ENCODE measurements at regions not wholly inside any gene's neighbourhood (a gene's known extent, or its start where the extent isn't known, plus 50 kb on each side); places are given as distances from the start of the nearest gene placed in this dataset.
"Not testable (repeated sequence)": the region's sequence is repeated elsewhere in the genome, so short reads cannot be mapped to it uniquely, and the experiment has no call there.

DNA sequence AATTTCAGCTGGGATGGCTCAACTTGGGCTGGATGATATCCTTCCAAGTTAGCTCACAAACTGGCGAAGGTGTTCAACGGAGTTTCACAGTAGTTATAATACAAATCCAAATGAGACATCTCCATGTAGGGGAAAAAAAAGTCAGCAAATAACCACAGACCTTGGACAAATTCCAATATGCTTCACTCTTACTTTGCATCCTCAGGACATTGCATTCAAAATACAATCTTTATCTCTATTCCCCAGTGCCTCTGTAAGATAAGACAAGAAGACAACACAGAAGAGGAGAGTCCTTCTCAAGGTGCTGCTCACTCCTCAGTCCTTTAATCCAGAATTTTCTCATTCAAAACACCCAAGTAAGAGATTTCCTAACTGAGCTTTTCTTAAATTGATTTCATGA is 1797.7 kb downstream of the MRPL39 start:
- no peak for DNase-seq

DNA sequence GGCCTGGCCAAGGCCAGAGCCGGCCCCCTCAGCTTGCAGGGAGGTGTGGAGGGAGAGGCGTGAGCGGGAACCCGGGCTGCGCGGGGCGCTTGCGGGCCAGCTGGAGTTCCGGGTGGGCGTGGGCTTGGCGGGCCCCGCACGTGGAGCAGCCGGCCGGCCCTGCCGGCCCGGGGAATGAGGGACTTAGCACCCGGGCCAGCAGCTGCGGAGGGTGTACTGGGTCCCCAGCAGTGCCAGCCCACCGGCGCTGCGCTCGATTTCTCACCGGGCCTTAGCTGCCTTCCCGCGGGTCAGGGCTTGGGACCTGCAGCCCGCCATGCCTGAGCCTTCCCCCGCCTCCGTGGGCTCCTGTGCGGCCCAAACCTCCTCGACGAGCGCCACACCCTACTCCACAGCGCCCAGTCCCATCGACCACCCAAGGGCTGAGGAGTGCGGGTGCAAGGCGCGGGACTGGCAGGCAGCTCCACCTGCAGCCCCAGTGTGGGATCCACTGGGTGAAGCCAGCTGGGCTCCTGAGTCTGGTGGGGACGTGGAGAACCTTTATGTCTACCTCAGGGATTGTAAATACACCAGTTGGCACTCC is 1800.2 kb downstream of the MRPL39 start:
- not testable (repeated sequence) for DNase-seq

DNA sequence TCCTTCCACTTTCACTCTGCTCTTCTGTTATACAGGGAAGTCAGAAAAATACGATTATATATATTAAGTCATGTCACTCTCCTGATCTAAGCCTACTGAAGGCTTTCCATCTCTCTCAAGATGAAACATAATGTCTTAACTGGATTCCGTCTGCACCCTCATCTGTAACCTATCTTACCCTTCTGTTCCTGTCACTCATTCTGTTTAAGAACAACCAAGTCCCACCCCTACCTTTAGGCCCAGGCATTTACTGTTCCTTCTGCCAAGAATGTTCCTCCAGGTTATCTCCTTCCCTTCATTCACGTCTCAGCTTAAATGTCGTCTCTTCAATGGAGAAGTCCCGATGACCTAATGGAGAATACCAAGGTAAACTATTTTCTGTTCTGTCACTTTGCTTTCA is 1802.4 kb downstream of the MRPL39 start:
- no peak for DNase-seq

- no peak for DNase-seq
These were observed 1806.0 kb downstream of the MRPL39 start for GRCh38 chr21:23801292-23801691.

DNA sequence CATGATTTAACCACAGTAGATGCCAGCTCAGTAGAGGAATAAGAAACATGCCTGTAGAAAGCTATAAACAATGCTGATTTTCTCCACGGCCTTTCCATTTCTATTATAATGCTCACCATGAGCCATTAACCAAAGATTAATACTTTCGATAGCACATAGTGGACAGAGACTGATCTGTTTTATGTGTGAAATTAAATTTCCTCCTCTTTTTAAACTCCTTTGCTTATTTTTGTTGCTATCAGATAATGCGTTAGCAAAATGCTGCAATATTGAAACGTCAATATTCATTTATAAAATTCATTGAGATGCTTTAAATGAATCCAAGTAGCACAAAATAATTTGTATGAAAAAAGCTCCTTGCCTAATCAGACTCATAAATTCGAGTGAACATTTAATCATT is 1807.9 kb downstream of the MRPL39 start:
- no peak for DNase-seq

- no peak for DNase-seq
These were observed 1815.0 kb downstream of the MRPL39 start for GRCh38 chr21:23792300-23792699.

GRCh38 chr21:23789864-23790263 is 1817.4 kb downstream of the MRPL39 start:
- no peak for DNase-seq

GRCh38 chr21:23780326-23780725 is 1827.0 kb downstream of the MRPL39 start:
- no peak for DNase-seq

DNA sequence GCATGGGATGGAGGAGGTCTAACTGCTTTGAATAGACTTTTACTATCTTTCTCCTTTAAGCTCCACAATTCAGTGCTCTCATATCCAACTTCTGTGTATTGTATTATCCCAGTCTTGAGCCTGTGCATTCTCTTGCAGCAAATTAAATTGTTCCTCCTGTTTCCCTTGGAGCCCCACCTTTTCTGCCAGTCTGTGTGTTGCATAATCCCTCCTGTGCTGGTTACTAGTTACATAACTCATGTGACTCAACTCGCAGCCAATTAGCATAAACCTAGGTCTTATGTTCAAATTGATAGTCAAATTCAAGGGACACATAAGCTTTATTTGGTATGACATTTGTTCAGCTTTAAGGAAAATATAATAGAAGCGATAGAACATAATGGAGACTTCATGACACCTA is 1863.5 kb downstream of the MRPL39 start:
- DNase-seq = no peak

DNA sequence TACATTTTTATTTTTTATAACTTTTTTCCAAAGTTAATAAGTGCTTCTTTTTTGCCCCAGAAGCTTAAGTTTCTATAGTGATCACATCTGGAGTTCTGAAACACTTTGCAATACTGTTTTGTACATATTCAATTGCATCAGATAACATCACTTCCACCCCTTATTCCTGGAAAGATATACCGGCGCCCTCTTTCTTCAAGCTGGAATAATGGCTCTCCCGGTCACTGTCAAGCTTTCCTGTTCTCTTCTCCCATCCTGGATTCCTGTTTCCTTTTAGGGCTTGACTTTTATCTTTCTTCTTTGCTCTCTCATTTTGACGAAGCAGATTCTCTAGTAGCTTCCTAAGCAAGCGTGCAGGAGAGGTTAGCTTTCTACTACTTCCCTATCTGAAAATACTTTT is 1866.8 kb downstream of the MRPL39 start:
- DNase-seq = no peak

DNA sequence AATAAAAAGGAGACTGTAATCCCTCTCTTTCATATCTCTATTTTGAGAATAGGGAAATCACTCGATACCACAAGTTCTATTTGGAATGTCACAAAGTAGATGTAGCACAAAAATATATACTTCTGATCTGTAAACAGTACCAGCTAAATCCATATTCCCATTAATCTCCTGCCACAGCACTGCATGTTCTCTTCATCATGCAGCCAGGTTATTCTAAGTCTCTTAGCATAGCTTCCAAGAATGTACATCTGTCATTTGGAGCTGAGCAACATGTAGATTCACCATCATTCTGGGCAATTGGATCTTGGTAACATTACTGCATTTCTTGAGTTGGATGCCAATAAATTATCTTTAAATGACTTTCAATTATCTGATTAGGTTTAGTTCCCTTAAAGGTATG is 1874.5 kb downstream of the MRPL39 start:
- no peak for DNase-seq

DNA sequence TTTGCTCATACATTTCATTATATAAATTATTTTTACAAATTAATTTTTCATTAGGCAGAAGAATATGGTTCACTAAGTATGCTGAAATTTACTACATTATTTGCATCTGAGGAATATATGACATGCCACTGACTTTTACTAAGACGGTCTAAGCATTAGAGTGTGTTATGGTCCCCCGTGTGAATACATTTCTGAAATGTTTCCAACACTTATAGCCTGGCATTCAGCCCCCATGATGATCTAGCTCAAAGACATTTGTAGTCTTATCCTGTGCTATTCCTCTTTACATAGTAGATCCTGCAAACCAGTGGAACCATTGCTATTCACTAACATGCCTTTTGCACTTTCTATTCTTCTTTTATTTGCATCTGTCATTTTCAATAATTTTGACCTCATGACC is 1878.0 kb downstream of the MRPL39 start:
- no peak for DNase-seq

DNA sequence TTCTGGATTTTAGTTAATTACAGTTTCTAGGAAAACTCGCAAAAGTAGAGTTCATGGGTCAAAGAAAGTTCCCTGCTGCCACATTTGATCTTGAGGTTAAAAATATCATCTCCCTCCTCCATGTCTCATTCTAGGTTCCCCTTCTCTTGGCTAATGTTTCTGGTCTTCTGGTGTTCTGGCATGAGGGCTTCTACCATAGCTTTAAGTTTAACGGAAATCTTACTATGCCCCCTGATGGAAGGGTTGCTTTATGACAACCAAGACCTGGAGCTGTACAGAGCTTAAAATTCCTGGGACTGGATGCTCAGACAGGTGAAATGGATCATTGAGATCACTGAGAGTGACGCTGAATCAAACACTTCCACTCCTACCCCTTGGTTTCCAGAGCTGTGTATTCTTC is 1881.7 kb downstream of the MRPL39 start:
- no peak for DNase-seq

DNA sequence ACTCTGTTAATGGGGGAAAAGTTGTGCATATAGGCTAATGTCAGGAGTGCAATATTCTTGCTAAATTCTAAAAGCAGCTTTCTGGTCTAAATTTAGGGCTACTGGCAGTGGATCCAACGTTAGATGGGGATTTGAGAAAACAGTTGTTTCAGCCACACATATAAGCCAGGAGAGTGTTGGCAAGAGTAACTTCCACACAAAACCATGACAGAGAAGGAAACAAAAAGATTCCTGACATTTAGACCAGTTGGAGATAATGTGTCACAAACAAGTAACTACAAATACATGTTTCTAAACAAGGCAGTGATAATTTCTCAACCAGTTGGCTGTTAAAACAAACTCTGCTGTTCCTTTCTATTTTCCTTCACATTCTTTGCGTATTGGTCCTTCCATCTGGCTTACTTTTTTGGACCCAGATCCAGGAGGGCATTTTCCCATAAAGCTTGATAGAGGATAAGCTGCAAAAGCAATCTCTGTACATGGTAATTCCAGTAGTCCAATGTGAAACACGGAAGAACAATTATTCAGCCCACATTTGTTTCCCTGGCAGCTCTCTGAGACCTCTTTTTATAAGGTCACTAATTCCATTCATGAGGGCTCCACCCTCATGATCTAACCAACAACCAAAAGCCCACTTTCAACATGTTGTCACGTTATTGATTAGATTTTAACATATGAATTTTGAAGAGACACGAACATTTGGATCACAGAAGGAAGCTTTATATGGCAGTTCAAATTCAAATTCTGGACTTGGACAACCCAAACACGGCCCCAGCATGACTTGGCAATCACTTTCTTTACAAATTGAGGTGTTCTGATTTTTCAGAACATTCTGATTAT is 1888.6 kb downstream of the MRPL39 start:
- DNase-seq = no peak

DNA sequence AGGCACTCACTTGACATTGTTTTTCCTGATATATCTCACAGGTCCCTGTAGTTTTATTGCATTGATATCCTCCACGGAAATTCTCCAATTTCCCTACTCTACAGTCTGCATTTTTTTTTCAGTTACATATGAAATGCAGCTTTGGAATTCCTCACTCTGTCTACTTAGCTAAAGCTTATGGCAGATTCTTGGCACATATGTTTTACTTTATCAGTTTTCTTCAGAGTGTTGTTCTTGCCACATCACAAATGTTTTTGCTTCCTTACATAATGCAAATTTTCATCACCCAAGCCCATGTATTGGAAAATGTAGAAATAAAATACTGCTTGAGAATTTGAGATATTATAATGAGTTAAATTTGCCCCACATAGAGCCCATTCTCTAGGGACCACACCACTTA is 1895.1 kb downstream of the MRPL39 start:
- no peak for DNase-seq

- no peak for DNase-seq
These were observed 1900.8 kb downstream of the MRPL39 start for GRCh38 chr21:23706431-23706830.

DNA sequence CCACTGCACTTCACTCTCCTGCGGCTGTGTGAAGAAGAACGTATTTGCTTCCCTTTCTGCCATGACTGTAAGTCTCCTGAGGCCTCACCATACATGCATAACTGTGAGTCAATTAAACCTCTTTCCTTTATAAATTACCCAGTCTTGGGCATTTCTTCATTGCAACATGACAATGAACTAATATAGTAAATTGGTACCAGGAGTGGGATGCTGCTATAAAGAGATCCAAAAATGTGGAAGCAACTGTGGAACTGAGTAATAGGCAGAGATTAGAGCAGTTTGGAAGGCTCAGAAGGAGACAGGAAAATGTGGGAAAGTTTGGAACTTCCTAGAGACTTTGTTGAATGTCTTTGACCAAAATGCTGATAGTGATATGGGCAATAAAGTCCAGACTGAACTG is 1907.9 kb downstream of the MRPL39 start:
- DNase-seq = no peak

DNA sequence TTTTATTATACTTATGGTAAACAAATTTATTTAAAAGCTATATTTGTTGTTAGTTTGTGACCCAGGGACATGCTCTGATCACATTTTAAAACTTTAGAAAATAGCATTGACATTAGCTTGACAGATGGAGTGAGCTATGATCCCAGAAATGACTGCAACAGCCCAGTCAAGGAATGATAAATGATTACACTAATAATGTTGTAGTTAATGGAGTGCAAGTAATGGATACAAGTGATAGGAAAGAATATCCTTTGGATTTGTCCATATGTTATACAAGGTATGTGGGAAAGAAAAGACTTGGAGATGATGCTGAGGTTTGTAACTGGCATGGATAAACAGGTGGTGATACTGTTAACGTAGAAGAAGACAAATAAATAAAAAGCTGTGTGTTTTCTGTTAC is 1908.7 kb downstream of the MRPL39 start:
- DNase-seq = no peak

GRCh38 chr21:23695443-23695842 is 1911.8 kb downstream of the MRPL39 start:
- DNase-seq = no peak

- DNase-seq = no peak
These were observed 1912.9 kb downstream of the MRPL39 start for GRCh38 chr21:23694390-23694789.

DNA sequence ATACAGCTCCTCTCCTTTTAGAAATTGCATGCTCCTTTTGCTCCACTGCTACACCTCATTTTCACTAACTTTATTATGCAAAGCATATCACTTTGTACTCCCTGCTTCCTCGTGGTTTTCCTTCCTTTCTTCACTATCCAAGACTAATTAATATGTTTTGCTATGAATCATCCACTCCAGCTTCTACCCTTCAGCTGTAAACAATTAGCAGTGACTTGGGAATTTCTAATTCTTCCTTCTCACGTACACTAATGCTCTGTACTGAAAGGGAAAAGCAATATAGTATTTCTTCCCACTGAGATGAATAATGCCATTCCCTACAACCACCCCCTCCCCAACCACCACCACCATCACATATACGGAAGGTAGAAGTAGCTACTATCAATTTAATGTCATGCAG is 1917.0 kb downstream of the MRPL39 start:
- no peak for DNase-seq

DNA sequence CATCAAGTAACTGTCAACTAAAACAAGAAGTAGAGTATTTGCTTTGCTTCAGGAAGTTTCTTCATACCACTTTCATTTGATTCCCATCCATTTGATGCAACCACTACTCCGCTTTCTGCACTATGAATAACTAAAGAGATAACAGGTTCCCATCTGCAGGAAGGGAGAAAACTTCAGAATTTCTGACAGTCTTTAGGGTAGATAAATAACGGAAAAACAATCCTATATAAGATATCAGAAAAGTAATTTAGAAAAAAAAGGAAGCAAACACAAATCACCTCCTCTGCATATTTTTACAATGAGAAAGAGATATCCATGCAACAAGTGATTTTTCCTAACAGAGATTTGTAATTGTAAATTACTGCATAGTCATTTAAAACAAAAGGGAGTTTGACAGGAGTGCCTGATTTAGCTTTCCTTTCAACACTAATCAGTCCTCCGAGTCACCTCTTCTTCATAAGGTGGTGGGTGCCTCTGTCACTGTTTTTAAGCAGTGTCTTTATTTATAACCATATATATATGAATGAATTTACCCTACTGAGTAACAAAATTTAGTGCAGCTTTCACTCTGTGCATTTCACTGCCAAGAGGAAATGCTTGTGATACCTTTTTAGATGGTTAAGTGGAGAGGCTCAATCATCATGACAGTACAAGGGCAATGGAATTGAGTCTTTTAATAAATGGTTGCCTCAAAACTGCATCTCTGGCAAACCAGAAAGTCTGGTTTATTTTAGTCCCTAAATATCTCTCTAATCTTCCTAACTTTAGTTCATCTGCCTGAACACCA is 1920.4 kb downstream of the MRPL39 start:
- DNase-seq = no peak

DNA sequence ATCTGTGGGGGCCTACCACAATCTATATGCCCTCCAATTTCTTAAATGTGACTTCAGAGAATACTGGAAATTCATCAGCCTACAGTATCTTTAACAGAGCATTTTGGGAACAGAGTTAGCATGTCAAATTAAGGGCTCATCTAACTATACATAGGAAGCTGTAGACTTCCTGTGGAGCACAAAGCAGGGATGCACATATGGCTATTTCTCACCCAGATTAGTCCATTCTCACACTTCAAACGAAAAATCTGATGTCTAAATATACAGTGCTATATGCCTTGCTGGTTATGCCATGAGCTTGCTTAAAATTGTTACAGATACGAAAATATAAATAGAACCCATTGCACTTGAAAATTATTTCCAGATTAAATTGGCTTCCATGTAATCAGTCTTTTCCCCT is 1922.8 kb downstream of the MRPL39 start:
- no peak for DNase-seq

DNA sequence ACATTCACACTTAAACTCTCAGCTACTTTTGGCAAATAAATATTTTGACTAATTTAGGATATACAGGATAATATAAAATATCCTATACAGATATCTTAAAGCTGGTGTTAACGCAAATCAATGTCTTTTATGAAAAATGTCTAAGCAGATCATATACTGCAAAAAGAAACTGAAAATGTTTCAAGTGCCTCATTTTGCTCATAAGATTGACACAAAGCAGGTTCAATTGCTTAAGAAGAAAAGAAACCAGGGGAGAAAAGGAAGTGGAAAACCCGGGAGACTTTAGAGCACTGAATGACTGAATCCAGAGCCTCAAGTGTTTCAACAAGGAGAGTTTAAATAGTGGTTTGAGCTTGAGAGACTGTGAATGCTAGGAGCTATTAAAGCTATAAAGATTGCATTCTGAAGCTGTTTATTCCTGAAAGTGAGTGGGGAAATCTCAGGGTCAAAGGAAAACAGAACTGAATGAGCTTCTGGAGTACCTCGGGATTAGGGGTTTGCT is 1943.0 kb downstream of the MRPL39 start:
- DNase-seq = no peak

Measured in NCI-H2029 treated with DMSO at 0.1 percent for 48 hours (cell line).